ENCODE measurements at regions not wholly inside any gene's neighbourhood (a gene's known extent, or its start where the extent isn't known, plus 50 kb on each side); places are given as distances from the start of the nearest gene placed in this dataset.

DNA sequence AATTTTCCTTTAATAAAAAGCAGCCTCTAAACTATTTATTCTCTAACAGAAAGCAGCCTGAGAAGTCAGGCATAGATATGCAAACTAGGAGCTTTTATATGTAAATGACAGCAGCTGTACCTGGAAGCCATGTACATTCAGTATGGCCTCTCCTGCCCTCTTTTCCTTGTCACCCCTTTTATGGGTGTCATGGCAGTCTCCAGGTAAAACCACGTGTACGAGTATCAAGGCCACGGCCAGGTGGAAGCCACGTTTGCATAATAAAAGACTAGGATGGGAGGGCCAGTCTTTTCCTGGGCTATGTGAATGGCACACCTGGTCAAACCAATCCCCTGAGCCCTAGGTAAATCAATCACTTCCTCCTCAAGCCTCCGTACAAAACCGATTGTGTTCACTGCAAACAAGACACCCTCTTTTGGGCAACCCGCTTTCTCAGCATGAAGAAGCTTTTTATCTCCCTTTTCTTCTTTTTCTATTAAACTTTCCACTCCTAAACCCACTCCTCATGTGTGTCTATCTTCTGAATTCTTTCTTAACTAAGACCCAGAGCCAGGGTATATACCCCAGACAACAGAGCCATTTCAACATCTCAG is 419.5 kb upstream of the CTNND2 start:
- TF ChIP-seq, protein P1, sequence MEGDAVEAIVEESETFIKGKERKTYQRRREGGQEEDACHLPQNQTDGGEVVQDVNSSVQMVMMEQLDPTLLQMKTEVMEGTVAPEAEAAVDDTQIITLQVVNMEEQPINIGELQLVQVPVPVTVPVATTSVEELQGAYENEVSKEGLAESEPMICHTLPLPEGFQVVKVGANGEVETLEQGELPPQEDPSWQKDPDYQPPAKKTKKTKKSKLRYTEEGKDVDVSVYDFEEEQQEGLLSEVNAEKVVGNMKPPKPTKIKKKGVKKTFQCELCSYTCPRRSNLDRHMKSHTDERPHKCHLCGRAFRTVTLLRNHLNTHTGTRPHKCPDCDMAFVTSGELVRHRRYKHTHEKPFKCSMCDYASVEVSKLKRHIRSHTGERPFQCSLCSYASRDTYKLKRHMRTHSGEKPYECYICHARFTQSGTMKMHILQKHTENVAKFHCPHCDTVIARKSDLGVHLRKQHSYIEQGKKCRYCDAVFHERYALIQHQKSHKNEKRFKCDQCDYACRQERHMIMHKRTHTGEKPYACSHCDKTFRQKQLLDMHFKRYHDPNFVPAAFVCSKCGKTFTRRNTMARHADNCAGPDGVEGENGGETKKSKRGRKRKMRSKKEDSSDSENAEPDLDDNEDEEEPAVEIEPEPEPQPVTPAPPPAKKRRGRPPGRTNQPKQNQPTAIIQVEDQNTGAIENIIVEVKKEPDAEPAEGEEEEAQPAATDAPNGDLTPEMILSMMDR (conservative IDR thresholded peaks at IDR 0.05; ENCODE audit: low read depth in 2 of 2), result no peak
- TF ChIP-seq ZNF114 (CRISPR knock-in tag; IDR thresholded peaks at IDR 0.05), result no peak; the same call in 1 of the 2 replicates
- no peak for TF ChIP-seq EZH2 (IDR thresholded peaks at IDR 0.05; ENCODE audit: low read depth, unreplicated experiment)
- no peak for TF ChIP-seq JUNB (IDR thresholded peaks at IDR 0.05; ENCODE audit: unreplicated experiment)
- peak; percentile 50; the same call in 1 of the 2 replicates for TF ChIP-seq POLR2AphosphoS5 (IDR thresholded peaks at IDR 0.05; ENCODE audit: low read depth)
- TF ChIP-seq NANOG (IDR thresholded peaks at IDR 0.05; ENCODE audit: borderline replicate concordance), result peak; percentile 66; the same call in 1 of the 2 replicates
- TF ChIP-seq REST (IDR thresholded peaks at IDR 0.05; ENCODE audit: unreplicated experiment), result peak; percentile 25

Data from GM23338 (cell line).